Caco-2 (cell line): ENCODE measurements at regions not wholly inside any gene's neighbourhood (a gene's known extent, or its start where the extent isn't known, plus 50 kb on each side); places are given as distances from the start of the nearest gene placed in this dataset.

Source experiments
- BruUV-seq: library from RNA; stranded (reverse); fragments of 400-500 nt; replicated peaks from 2 replicates; lab custom pipeline; 2021; lab: Mats Ljungman, UMichigan
- CTCF ChIA-PET: fragments of 300-600 bp; sonication (Branson Sonifier 250); formaldehyde crosslinking; loops from one replicate; lab custom pipeline; 2022; ENCODE audit warnings: antibody characterized with exemption; lab: Charles Lee
- POLR2A ChIA-PET: fragments of 300-600 bp; sonication (Branson Sonifier 250); formaldehyde crosslinking; loops from one replicate; lab custom pipeline; 2022; ENCODE audit warnings: antibody characterized with exemption; lab: Charles Lee
- DNase-seq, 2 experiments: peaks; one replicate each; pipeline versions ENCODE4 v3.0.0 to v3.0.0-alpha.2; 2020 to 2022
- H3K27me3 ChIP-seq: replicated peaks from 2 replicates; pipeline ENCODE4 v1.6.0; 2011; ENCODE audit warnings: low read length; ENCODE audit not compliant: control insufficient read depth, insufficient read depth
- H3K36me3 ChIP-seq: 2 replicates; pipeline ENCODE4 v1.5.1; 2011; ENCODE audit warnings: low read length; ENCODE audit not compliant: control insufficient read depth, insufficient read depth
- H3K4me1 ChIP-seq: fragments of 250-450 bp; sonication (Bioruptor Pico); 2 replicates; pipeline ENCODE4 v1.5.1; 2020; ENCODE audit warnings: mild to moderate bottlenecking
- H3K4me3 ChIP-seq: 2 replicates; pipeline ENCODE4 v1.5.1; 2011; ENCODE audit warnings: low read depth, mild to moderate bottlenecking, control low read depth, low read length
- H3K9me3 ChIP-seq: fragments of 250-450 bp; sonication (Bioruptor Pico); 2 replicates; pipeline ENCODE4 v1.5.1; 2020; ENCODE audit warnings: mild to moderate bottlenecking, moderate library complexity
- H3K27ac Mint-ChIP-seq: one replicate; pipeline ENCODE4 v1.8.0; 2022; ENCODE audit warnings: mixed read lengths; ENCODE audit not compliant: unreplicated experiment
- H3K27me3 Mint-ChIP-seq: one replicate; pipeline ENCODE4 v1.8.0; 2022; ENCODE audit warnings: mixed read lengths; ENCODE audit not compliant: insufficient read depth, unreplicated experiment
- H3K36me3 Mint-ChIP-seq: one replicate; pipeline ENCODE4 v1.8.0; 2022; ENCODE audit warnings: mild to moderate bottlenecking, mixed read lengths; ENCODE audit not compliant: insufficient read depth, unreplicated experiment
- H3K4me1 Mint-ChIP-seq: one replicate; pipeline ENCODE4 v1.8.0; 2022; ENCODE audit warnings: low read depth, mixed read lengths; ENCODE audit not compliant: unreplicated experiment
- H3K4me3 Mint-ChIP-seq: one replicate; pipeline ENCODE4 v1.8.0; 2022; ENCODE audit warnings: mild to moderate bottlenecking, moderate library complexity, mixed read lengths; ENCODE audit not compliant: unreplicated experiment
- H3K9me3 Mint-ChIP-seq: one replicate; pipeline ENCODE4 v1.8.0; 2022; ENCODE audit warnings: mixed read lengths; ENCODE audit not compliant: unreplicated experiment
- CTCF ChIP-seq, 2 experiments: fragments of 200-600 bp in 1 of 2; IDR thresholded peaks; 1 replicate in 1 of 2; 2 replicates in 1 of 2; pipeline versions ENCODE4 v1.5.1 to v1.8.0; 2011 to 2022; ENCODE audit warnings: antibody characterized with exemption in 1 of 2, control low read depth in 1 of 2, inconsistent platforms in 1 of 2, low read depth in 1 of 2, low read length in 1 of 2, mild to moderate bottlenecking in 1 of 2, moderate library complexity in 1 of 2; ENCODE audit not compliant: insufficient read depth in 1 of 2, severe bottlenecking in 1 of 2, unreplicated experiment in 1 of 2
- intact Hi-C: fragments of 100-400 bp; cut with micrococcal nuclease; formaldehyde crosslinking; loops from one replicate; pipeline ENCODE4 v1.10.0; 2022; ENCODE audit not compliant: unreplicated experiment

- H3K4me1 ChIP-seq = no peaks in the 10 kb centered on the region
- H3K27me3 Mint-ChIP-seq = no peaks in the 10 kb centered on the region
- no peak overlapping the region for H3K4me3 ChIP-seq
- no peaks in the 10 kb centered on the region for H3K36me3 ChIP-seq
- no peaks in the 10 kb centered on the region for H3K27me3 ChIP-seq
- DNase-seq = no peak
- POLR2A ChIA-PET = no interaction called here
- no peak overlapping the region for H3K4me3 Mint-ChIP-seq
- intact Hi-C loops = no loop called here
- H3K27ac Mint-ChIP-seq = no peak overlapping the region
- no peaks in the 10 kb centered on the region for H3K9me3 Mint-ChIP-seq
- no TSS peak for BruUV-seq
- no peaks in the 10 kb centered on the region for H3K36me3 Mint-ChIP-seq
- no peaks in the 10 kb centered on the region for H3K4me1 Mint-ChIP-seq
- CTCF ChIA-PET = no interaction called here
- H3K9me3 ChIP-seq = no peaks in the 10 kb centered on the region
- TF ChIP-seq CTCF (IDR thresholded peaks at IDR 0.05; ENCODE audit: insufficient read depth in 1 of 2, low read depth in 1 of 2, low read length in 1 of 2, severe bottlenecking in 1 of 2, unreplicated experiment in 1 of 2) = no peak
These were observed 1138.7 kb upstream of the PCDH7 start for GRCh38 chr4:29581457-29581856.

DNA sequence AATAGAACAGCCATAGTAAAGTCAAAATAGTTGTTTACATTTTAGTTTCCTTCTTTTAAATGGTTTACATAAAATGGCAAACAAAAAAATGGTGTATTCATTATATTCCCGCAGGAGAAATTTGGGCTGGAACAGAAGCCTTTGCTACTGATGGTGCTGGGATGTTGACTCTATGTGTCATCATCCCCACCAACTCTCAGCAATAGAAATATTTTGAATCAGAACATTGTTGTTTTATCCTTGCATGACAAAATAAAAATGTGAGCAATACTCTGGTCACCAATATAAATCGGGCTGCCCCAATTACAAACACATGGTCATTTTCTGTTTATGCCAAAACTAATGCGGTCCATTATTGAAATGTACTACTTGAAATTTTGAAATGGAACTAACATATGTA lies 1131.6 kb upstream of the PCDH7 start:
- Histone ChIP-seq H3K27me3 (no peaks in the 10 kb centered on the region), H3K36me3 (no peaks in the 10 kb centered on the region), H3K9me3 (no peaks in the 10 kb centered on the region), H3K4me3 (no peak overlapping the region), H3K4me1 (no peaks in the 10 kb centered on the region)
- no TSS peak for BruUV-seq
- ChIA-PET CTCF (no interaction called here), POLR2A (no interaction called here)
- Mint-ChIP-seq H3K27me3 (no peaks in the 10 kb centered on the region), H3K4me3 (no peak overlapping the region), H3K9me3 (no peaks in the 10 kb centered on the region), H3K4me1 (no peaks in the 10 kb centered on the region), H3K27ac (no peak overlapping the region), H3K36me3 (no peaks in the 10 kb centered on the region)
- no peak for TF ChIP-seq CTCF (IDR thresholded peaks at IDR 0.05; ENCODE audit: insufficient read depth in 1 of 2, low read depth in 1 of 2, low read length in 1 of 2, severe bottlenecking in 1 of 2, unreplicated experiment in 1 of 2)
- no peak for DNase-seq
- intact Hi-C loops = no loop called here

DNA sequence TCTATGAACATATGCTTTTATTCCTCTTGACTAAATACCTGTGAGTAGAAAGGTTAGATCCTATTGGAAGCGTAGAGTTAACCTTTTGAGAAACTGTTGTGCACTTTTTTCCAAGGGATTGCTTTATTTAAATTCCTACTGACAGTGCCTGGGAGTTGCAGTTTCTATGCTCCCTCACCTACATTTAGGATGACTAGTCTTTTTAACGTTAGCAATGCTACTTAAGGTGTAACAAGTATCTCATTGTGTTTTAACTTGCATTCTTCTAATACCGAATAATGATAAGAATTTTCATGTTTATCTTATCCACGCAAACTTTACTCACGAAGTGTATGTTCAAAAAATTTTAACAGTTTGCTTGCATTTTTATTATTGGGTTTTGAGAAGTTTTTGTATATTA lies 1123.9 kb upstream of the PCDH7 start:
- Histone ChIP-seq H3K27me3 (no peaks in the 10 kb centered on the region), H3K4me1 (no peaks in the 10 kb centered on the region)

More for the DNA sequence above, 1123.9 kb upstream of the PCDH7 start:
- CTCF ChIA-PET = no interaction called here
- H3K27me3 Mint-ChIP-seq = peaks cover 4% of the 10 kb centered on the region
- POLR2A ChIA-PET = no interaction called here
- no peaks in the 10 kb centered on the region for H3K4me1 Mint-ChIP-seq
- no peak overlapping the region for H3K27ac Mint-ChIP-seq
- H3K4me3 ChIP-seq = no peak overlapping the region
- no peaks in the 10 kb centered on the region for H3K9me3 ChIP-seq
- no peak overlapping the region for H3K4me3 Mint-ChIP-seq
- DNase-seq = no peak
- intact Hi-C loops = no loop called here
- no TSS peak for BruUV-seq
- no peaks in the 10 kb centered on the region for H3K36me3 ChIP-seq
- H3K36me3 Mint-ChIP-seq = no peaks in the 10 kb centered on the region
- TF ChIP-seq CTCF (IDR thresholded peaks at IDR 0.05; ENCODE audit: insufficient read depth in 1 of 2, low read depth in 1 of 2, low read length in 1 of 2, severe bottlenecking in 1 of 2, unreplicated experiment in 1 of 2) = no peak
- H3K9me3 Mint-ChIP-seq = no peaks in the 10 kb centered on the region
